GM19238 (cell line): ENCODE measurements at regions not wholly inside any gene's neighbourhood (a gene's known extent, or its start where the extent isn't known, plus 50 kb on each side); places are given as distances from the start of the nearest gene placed in this dataset.

Source experiments
- DNase-seq: peaks from one replicate; pipeline ENCODE4 v3.0.0; 2011; ENCODE audit warnings: low spot score; ENCODE audit not compliant: insufficient read length

- no peak for DNase-seq
These were observed 177.9 kb upstream of the PRICKLE1 start for GRCh38 chr12:42767326-42767954.

- DNase-seq, result no peak
These were observed 177.2 kb upstream of the PRICKLE1 start for GRCh38 chr12:42766754-42767153.

DNA sequence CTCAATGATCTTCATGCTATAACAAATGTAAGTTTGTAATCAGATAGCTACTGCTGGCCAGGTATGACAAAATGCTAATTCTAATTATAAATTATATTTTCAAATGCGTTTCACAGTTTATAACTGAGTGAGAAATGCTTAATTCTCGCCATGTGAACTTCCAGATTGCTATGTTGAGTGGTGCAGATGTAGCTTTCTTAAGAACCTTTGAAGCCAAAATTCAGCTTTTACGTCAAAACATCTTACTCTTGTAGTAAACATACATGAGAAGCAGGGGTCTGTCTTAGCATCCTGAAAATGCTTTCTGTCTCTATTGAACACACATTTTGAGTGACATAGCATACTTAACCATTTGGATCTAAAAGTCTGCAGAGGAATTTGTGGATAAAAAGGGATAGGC lies 176.5 kb upstream of the PRICKLE1 start:
- DNase-seq, result no peak

DNA sequence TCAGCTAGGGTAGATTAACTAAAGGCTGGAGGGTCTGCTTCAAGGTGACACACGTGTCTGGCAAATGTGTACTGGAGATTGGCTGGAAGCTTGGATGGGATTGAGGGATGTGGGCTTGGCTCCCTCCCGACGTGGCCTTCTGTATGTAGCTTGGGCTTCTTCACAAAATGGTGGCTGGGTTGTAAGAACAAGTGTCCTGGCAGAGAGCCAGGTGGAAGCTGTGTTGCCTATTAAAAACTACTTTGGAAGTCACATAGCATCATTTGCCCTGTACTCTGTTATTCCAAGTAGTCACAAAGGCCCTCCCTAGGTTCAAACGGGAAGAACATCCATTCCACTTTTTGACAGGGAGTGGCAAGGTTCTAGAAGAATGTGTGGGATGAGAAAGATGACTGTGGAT lies 174.1 kb upstream of the PRICKLE1 start:
- no peak for DNase-seq

DNA sequence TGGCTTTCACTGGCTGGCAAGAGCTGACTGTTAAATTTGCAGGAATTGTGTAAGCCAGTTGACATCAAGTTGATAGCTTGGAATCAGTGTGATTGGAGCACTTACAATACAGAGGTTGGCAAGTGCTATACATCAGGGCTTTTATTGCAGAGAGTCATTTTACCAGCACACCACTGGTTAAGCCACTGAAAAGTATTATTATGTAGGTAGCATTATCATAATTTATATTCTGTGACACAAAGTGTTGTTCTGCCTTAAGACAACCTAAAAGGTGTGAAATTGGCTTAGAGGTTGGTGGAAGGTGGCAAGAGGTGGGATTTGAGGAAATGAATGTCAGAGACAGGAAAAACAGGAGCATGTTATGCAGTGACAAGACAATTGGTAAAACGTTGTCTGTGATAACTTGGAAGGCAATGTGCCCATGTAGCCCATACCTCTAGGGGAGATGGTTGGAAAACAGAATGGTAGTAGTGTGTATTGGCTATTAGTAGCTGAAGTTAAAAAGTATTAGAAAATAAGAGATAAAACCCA lies 172.9 kb upstream of the PRICKLE1 start:
- no peak for DNase-seq

GRCh38 chr12:42761601-42762350 lies 172.2 kb upstream of the PRICKLE1 start:
- DNase-seq, result no peak

DNA sequence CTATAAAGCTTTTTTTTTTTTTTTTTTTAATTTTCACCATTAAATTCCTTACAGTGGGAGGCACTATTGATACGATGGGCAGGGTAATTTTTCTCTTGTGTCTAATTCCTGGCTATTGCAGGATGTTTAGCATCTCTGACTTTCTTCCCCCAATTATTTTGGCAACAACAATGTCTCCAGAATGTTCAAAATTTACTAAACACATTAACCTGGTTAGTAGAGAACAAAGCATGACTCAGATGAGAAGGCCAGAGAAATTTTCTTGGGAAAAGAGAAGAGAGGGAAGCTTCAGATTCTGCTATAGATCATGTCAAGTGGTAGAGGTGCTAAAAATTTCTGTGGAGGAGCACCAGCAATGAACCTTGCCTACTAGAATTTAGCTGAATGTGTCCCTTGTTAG lies 171.5 kb upstream of the PRICKLE1 start:
- DNase-seq, result no peak

DNA sequence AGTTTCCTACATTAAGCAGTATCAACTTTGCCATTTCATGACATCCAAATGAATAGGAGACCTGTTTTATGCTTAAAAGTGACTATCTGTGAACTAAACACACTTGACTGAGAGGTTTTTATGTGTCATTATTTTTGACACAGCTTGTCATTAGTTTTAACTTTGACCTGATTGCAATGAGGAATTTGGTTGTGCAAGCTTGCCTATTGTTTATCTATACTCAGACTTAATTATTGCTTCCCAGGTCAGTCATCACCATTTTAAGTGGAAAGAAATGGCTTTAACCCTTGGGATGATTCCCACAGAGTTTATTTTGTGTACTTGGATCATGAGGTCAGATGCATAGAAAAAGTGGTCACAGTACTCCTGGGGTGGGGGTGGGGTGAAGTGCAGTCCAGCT lies 171.0 kb upstream of the PRICKLE1 start:
- DNase-seq, result no peak

DNA sequence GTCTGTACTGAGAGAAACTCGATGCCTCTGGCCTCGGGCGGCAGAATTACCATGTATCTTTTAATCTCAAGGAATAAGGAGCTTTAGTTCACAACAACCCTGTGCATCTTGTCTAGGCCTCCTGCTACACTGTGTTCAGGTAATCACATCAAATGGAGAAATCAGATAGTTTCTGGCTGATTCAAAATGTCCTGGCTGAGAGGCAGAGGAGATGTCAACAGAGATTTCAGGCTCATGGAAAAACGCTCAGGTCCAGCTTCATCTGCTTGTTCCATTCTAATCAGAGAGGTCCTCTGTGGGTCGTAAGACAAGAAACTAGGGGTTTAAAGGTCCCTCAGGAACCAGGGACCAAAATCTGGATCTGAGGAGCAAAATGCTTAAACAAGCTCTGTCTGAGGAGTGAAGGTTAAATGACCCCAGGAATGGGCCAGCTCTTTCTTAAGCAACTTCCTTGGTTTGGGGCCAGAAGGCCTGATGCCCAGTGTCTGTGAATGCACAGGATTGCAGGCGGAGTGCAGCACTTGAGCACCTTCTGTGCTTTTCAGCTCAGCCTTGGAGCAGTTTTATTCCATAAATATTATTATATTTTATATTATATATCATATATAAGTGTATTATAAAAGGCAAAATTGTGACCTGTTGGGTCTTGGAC lies 170.2 kb upstream of the PRICKLE1 start:
- DNase-seq, result no peak

DNA sequence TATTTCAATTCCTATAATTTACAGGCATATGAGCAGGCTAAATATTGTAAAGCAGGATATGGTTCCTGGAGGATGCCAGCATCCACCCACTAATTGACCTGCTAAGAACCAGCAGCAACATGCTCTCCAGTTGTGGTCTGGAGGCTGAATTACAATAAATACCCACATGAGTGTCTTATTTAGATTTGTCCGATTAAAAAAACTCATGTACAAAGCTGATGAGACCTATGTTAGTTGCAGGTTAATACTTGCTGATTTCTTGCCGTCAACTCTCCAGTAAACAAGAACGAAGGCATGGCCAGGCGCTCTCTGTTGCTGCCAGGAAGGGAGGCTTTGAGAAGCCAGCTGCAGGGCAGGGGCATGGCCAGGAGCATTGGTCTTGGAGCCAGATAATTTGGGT lies 169.3 kb upstream of the PRICKLE1 start:
- no peak for DNase-seq

DNA sequence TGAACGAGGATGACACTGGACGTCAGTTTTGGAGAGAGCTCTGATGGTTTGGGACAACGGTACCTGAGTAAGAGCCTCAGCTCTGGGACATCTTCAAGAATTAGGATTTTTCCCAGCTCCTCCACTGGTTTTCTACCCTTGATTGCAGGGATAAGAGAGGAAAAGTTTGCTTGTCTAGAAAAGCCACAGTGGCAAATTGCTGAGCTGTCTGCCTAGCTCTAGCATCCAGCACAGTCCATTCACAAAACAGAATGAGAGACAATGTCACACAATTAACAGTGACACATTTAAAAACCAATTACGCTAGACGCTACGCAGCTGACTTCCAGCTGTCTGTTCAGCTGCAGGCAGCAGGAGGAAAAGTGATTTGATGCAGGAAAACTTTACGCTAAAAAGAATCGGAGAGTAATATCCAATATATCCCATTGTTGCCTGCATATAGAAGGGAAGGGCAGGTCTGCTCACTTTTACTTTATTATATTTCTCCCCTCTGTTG lies 168.1 kb upstream of the PRICKLE1 start:
- DNase-seq, result no peak

DNA sequence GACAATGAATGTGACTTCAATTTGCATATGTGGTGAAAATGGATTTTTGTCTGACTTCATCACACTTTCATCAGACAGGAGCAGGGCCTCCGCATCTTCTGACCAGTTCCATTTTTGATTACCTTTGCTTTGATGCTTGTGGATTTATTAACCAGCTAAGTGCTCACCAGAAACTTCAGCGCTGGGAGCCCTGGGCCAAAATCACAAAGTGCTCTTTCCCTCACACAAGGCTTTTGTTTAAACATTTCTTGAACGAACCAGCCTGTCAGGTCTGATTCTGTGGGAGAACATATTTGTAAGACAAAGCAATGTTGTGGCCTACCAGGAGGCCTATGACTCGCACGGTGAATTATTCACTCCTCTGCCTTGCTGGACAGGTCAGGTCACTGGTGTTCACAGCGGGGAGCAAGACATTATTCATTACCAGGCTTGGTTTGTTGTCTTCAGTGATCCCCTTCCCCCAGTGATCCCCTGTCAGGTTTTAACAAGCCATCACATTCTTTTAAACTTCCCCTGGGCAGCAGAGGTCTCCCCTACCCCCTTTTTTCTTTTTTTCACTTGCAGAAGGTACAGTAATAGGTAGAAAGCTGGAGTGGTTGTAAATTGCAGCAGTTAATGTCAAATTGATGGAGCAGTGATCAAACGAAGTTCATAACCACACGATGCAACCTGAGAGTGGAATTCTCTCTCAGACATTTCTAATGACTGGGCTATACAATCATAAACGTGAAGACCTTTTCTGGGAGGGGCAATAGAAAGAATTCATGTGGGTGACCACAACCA lies 167.5 kb upstream of the PRICKLE1 start:
- no peak for DNase-seq

DNA sequence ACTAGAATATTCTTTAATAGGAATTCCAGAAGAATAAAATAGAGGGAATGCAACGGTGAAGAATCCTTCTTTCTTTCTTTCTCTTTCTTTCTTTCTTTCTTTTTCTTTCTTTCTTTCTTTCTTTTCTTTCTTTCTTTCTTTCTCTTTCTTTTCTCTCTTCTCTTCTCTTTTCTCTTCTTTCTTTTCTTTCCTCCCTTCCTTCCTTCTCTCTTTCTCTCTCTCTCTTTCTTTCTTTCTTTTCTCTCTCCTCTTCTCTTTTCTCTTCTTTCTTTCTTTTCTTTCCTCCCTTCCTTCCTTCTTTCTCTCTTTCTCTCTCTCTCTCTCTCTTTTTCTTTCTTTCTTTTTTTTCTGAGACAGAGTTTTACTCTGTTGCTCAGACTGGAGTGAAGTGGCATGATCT lies 160.8 kb upstream of the PRICKLE1 start:
- no peak for DNase-seq

DNA sequence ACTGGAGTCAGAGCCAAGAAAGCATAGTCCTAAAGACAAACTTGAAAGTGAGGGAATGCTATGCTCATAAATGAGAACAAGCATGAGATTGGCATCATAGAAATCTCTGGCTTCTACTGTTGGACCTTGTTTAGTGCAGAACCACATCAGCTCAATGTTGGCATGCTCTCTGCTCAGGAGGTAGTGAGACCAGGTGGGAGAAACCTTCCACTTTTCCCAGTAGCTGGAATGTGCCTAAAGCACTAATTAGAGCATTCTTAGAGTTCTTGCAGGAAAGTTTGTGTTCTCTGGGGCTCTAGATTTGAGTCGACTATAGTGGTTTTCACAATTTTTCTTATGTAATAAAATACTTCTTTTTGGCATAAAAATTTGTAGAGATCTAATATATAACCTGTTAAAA lies 159.7 kb upstream of the PRICKLE1 start:
- DNase-seq, result no peak

DNA sequence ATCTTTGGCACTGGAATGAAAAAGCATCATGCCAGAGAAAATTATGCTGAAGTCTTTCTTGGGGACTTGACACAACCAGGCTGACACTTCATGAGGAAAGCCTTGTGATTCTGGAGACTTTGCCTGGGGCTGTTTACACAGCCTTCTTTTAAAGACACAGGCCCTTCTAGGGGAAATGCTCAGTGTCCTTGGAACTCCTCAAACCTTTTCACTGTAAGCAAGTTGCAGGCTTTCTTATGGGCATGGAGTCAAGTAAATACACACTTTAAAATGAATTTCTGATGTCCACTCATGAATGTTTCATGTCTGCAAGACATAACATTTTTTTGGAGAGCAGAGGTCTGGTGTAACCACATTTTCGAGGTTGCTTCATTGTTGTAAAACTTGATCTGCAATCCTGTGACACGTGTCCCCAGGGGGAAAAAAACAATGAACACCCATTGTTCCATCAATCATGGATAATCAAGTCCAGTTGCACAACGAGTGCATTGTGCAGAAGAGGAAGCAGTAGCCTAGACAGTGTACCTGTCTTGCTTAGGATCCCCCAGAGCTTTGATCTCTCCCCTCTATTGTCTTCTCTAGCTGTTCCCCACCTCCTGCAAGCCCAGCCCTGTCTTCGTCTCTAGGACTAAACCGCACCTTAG lies 155.1 kb upstream of the PRICKLE1 start:
- no peak for DNase-seq

DNA sequence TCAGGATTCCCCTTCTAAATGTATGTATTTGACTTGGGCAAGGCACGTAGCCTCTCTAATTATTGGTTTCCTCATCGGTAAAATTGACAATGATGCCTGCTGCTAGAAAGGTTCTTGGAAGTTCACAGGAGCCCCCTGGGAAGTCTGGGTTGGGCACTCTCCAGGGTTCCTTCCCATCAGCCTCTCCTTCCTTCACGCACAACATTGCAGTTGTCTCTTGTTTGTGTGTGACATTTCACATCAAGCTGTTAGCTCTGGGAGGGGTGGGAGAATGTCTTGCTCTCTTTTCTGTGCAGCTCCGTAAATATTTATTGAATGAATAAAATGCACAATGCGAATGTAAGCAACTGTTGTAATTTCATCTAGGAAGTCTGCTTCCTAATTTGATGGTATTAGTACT lies 153.2 kb upstream of the PRICKLE1 start:
- DNase-seq, result no peak

- DNase-seq, result no peak
These were observed 152.4 kb upstream of the PRICKLE1 start for GRCh38 chr12:42741771-42742510.

DNA sequence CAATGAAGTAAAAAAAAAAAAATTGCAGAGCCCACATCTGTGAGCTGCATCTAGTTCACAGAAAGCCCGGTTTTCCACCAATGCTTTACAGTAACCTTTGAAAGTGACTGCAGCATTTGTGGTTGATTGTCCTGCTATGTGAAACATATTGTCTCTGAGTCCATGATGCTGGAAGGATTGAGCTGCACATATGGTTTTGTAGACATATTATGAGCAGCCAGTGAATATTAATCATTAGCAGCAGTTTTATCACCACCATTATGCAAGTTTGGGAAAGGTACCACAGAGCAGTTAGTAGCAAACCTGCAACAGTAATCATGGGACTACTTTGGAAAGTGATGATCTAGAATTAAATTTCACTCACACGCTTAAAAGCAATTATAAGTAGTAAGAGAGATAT lies 151.5 kb upstream of the PRICKLE1 start:
- no peak for DNase-seq

- DNase-seq, result no peak
These were observed 147.9 kb upstream of the PRICKLE1 start for GRCh38 chr12:42737398-42737797.

GRCh38 chr12:42735861-42736361 lies 146.4 kb upstream of the PRICKLE1 start:
- DNase-seq, result no peak
